Karpas-422 (cell line): ENCODE measurements at regions not wholly inside any gene's neighbourhood (a gene's known extent, or its start where the extent isn't known, plus 50 kb on each side); places are given as distances from the start of the nearest gene placed in this dataset.
A peak's percentile ranks its signal among the peaks of the same experiment; 100 is the strongest.
"Not testable (repeated sequence)": the region's sequence is repeated elsewhere in the genome, so short reads cannot be mapped to it uniquely, and the experiment has no call there.

Source experiments
- DNase-seq: peaks from one replicate; pipeline ENCODE4 v3.0.0-alpha.2; 2015
- H2AFZ ChIP-seq: fragments of 200-600 bp; sonication (generic); 2 replicates; pipeline ENCODE4 v1.6.1; 2014; ENCODE audit warnings: antibody characterized with exemption, low read length, mixed read lengths
- H3K27ac ChIP-seq: fragments of 200-600 bp; sonication (generic); 2 replicates; pipeline ENCODE4 v1.5.1; 2014; ENCODE audit warnings: mild to moderate bottlenecking, low read length, moderate library complexity
- H3K27me3 ChIP-seq: fragments of 200-600 bp; sonication (generic); 2 replicates; pipeline ENCODE4 v1.6.1; 2014; ENCODE audit warnings: low read length, mixed read lengths
- H3K36me3 ChIP-seq: fragments of 200-600 bp; sonication (generic); 2 replicates; pipeline ENCODE4 v1.6.1; 2014; ENCODE audit warnings: low read length, mixed read lengths; ENCODE audit not compliant: insufficient read depth
- H3K4me1 ChIP-seq: fragments of 200-600 bp; sonication (generic); 2 replicates; pipeline ENCODE4 v1.6.1; 2014; ENCODE audit warnings: mild to moderate bottlenecking, low read length, mixed read lengths
- H3K4me2 ChIP-seq: fragments of 200-600 bp; sonication (generic); 2 replicates; pipeline ENCODE4 v1.6.1; 2014; ENCODE audit warnings: low read length, low read depth, mild to moderate bottlenecking; ENCODE audit not compliant: poor library complexity, severe bottlenecking
- H3K4me3 ChIP-seq: fragments of 200-600 bp; sonication (generic); 2 replicates; pipeline ENCODE4 v1.5.1; 2014; ENCODE audit warnings: mild to moderate bottlenecking, antibody characterized with exemption, low read length, mixed read lengths
- H3K79me2 ChIP-seq: fragments of 200-600 bp; sonication (generic); 2 replicates; pipeline ENCODE4 v1.6.1; 2014; ENCODE audit warnings: mild to moderate bottlenecking, low read length, mixed read lengths
- H3K9ac ChIP-seq: fragments of 200-600 bp; sonication (generic); 2 replicates; pipeline ENCODE4 v1.6.0; 2014; ENCODE audit warnings: low read length
- H3K9me2 ChIP-seq: fragments of 200-600 bp; sonication (generic), shearing (Covaris generic); replicated peaks from 2 replicates; pipeline ENCODE4 v1.6.0; 2014; ENCODE audit warnings: mild to moderate bottlenecking, low read length, moderate library complexity; ENCODE audit not compliant: insufficient read depth
- H3K9me3 ChIP-seq: fragments of 300-700, 200-600 bp; sonication (generic); 2 replicates; pipeline ENCODE4 v1.6.1; 2014; ENCODE audit warnings: low read length, mixed read lengths
- H4K20me1 ChIP-seq: fragments of 200-600 bp; sonication (generic); 2 replicates; pipeline ENCODE4 v1.6.1; 2014; ENCODE audit warnings: mild to moderate bottlenecking, antibody characterized with exemption, low read length, low read depth; ENCODE audit not compliant: insufficient read depth

DNA sequence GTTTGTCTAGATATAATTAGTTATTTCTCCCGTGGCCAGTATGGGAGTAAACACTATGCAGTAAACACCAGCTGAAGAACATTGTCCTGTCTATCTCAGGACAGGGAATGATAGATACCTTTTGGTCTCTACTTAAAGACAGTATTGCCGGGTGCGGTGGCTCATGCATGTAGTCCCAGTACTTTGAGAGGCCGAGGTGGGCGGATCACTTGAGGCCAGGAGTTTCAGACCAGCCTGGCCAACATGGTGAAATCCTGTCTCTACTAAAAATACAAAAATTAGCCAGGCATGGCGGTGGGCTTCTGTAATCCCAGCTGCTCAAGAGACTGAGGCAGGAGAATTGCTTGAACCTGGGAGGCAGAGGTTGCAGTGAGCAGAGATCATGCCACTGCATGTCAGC, 226.4 kb downstream of the TM9SF2 start:
- H2AFZ ChIP-seq, H3K36me3 ChIP-seq, H3K27me3 ChIP-seq: not testable (repeated sequence)

DNA sequence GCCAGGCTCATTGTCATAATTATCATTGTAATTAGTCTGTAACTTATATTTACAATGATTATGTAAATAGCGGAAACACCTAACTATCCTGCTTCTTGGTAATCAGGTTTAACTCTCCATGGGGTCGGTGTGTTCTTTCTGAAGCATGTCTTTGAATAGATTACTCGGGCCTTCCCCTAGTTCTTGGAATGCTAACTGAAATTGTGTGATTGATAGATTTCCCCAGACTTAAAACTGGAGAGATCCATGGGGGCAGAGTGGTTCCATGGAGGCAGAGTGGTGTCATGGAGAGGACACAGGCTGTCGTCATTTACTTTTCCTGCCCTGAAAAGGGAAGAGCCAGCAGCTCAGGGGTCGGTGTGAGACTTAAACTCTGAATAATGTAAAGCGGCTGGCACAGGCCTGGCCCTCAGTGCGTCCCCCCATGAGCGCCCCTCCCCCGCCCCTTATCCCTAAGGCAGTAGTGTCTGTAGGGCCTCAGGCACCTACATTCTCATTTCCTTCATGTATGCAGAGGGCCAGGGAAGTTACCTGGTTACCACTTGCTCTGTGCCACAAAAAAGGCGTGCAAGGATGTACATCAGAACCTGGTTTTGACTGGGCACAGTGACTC, 225.1 kb downstream of the TM9SF2 start:
- no peaks in the 10 kb centered on the region for H3K9me3 ChIP-seq
- H3K79me2 ChIP-seq, result no peaks in the 10 kb centered on the region
- no peak overlapping the region for H3K4me2 ChIP-seq
- no peak overlapping the region for H3K4me3 ChIP-seq
- no peak overlapping the region for H3K27ac ChIP-seq
- no peak overlapping the region for H3K9ac ChIP-seq
- peaks cover 14% of the 10 kb centered on the region for H3K4me1 ChIP-seq
- no peak for DNase-seq
- H4K20me1 ChIP-seq, result no peaks in the 10 kb centered on the region
- H2AFZ ChIP-seq, result no peak overlapping the region
- no peaks in the 10 kb centered on the region for H3K36me3 ChIP-seq
- H3K27me3 ChIP-seq, result no peaks in the 10 kb centered on the region
- no peaks in the 10 kb centered on the region for H3K9me2 ChIP-seq

More for the DNA sequence above, 226.4 kb downstream of the TM9SF2 start:
- H4K20me1 ChIP-seq, H3K79me2 ChIP-seq, DNase-seq, H3K9me2 ChIP-seq, H3K27ac ChIP-seq, H3K9me3 ChIP-seq, H3K4me3 ChIP-seq, H3K9ac ChIP-seq, H3K4me2 ChIP-seq: not testable (repeated sequence)
- H3K4me1 ChIP-seq, result peaks cover 15% of the 10 kb centered on the region

DNA sequence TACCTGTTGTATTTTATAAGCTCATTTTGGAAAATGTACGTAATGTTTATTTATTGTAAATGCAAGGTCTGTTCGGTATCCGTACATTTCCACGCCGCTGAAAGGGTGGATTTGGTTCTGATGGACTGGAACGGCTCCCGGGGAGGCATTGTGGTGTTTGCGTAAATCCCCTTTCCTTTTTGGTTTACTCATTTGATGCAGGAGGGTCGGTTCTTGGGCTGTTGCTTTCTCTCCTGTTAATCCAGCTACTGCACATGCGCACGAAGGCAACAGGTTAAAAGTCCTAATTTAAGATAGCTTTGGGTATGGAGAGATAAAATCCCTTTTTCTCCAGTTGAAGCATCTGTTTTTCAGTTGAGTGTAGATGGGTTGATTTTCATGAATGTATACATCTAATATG, 224.4 kb downstream of the TM9SF2 start:
- no peak overlapping the region for H2AFZ ChIP-seq
- no peak overlapping the region for H3K27ac ChIP-seq
- H3K36me3 ChIP-seq, result no peaks in the 10 kb centered on the region
- no peak overlapping the region for H3K4me3 ChIP-seq
- H4K20me1 ChIP-seq, result no peaks in the 10 kb centered on the region
- no peaks in the 10 kb centered on the region for H3K9me3 ChIP-seq
- no peaks in the 10 kb centered on the region for H3K27me3 ChIP-seq
- no peak overlapping the region for H3K4me2 ChIP-seq
- no peaks in the 10 kb centered on the region for H3K79me2 ChIP-seq
- no peak for DNase-seq
- no peak overlapping the region for H3K9ac ChIP-seq
- peaks cover 12% of the 10 kb centered on the region for H3K4me1 ChIP-seq
- no peaks in the 10 kb centered on the region for H3K9me2 ChIP-seq

DNA sequence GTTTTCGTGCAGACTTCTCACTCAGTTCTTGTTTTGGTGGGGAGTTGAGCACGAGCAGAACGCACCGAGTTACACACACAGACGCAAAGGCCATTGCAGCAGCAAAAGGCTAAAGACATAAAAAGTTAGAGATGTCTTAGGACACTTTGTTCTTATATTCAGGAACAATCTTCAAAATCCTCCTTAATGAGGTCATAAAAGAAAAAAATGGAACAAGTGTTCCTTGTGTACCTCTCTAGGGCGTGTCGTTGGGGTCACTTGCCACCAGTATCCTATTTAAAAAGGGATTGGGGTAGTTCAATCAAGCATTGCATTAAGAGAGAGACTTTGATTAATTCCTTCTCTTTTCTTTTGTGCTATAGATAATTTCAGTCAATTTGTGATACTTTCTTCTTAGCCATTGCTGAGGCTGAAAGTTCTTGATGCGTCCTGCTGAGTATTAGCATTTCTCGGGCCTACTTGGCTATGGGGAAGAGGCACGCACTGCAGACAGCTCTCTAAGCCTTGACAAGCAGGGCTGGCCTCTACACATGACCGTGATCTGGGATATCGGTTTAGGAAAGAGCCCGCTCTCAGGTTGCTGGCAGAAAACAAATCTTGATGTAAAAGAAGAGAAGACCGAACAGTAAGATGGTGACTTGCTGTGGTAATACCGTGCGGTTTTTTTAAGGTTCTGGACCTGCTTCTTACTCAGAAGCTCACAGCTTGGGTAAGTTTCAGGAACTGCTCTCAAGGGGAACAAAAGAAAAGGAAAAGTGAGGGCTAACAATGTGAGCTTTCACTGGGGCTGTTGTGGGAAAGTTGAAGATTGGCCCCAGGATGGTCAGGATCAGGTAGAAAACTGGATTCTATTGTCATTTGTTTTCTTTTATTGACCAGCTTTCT, 223.6 kb downstream of the TM9SF2 start:
- no peaks in the 10 kb centered on the region for H3K9me3 ChIP-seq
- H3K4me3 ChIP-seq, result no peak overlapping the region
- H3K9me2 ChIP-seq, result no peaks in the 10 kb centered on the region
- no peak overlapping the region for H2AFZ ChIP-seq
- no peak for DNase-seq
- H3K27me3 ChIP-seq, result no peaks in the 10 kb centered on the region
- H3K4me2 ChIP-seq, result no peak overlapping the region
- H3K27ac ChIP-seq, result no peak overlapping the region
- H4K20me1 ChIP-seq, result no peaks in the 10 kb centered on the region
- no peak overlapping the region for H3K9ac ChIP-seq
- no peaks in the 10 kb centered on the region for H3K79me2 ChIP-seq
- H3K36me3 ChIP-seq, result no peaks in the 10 kb centered on the region
- H3K4me1 ChIP-seq, result peaks cover 12% of the 10 kb centered on the region

DNA sequence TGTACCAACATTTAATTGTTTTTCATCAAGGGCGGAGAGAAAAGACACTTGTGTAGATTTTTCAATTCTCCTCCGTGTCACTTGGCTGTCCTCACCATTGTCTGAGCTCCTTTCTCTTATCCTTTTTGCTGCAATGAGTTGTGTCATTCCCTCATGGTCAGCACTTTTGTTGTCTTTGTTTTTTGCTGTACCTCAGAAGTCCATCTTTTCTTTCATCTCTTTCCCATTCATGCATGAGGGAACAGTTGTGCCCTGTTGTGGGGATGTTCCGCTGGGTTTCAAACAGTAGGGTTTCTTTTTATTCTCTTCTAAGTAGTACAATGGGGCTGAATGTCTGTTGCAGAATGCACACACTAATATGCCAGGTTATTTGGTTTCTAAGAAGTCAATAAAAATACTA, 222.6 kb downstream of the TM9SF2 start:
- Histone ChIP-seq H3K27ac (no peak overlapping the region), H3K9ac (no peak overlapping the region), H3K9me2 (no peaks in the 10 kb centered on the region), H2AFZ (no peak overlapping the region), H3K4me1 (peaks cover 12% of the 10 kb centered on the region), H3K79me2 (no peaks in the 10 kb centered on the region), H3K27me3 (no peaks in the 10 kb centered on the region), H3K4me3 (no peak overlapping the region), H3K9me3 (no peaks in the 10 kb centered on the region), H3K4me2 (no peak overlapping the region), H4K20me1 (no peaks in the 10 kb centered on the region), H3K36me3 (no peaks in the 10 kb centered on the region)
- no peak for DNase-seq

DNA sequence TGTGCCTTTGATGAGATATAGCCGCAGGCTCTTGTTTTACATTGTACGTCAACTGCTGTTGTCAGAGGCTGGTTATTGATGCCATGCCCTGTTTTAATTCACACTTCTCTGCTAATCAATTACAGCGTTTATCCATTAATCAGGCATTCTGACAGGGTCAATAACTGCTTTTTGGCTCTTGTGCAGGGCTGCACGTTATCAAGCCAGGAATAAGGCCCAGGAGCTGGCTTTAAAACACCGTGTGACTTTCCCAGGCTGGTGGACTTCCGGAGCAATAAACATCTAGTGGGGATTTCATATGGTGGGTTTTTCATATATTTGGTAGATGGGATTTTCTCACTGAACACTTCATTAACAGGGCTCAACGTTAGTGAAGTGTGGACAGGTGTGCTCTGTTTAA, 221.7 kb downstream of the TM9SF2 start:
- no peaks in the 10 kb centered on the region for H3K9me2 ChIP-seq

DNA sequence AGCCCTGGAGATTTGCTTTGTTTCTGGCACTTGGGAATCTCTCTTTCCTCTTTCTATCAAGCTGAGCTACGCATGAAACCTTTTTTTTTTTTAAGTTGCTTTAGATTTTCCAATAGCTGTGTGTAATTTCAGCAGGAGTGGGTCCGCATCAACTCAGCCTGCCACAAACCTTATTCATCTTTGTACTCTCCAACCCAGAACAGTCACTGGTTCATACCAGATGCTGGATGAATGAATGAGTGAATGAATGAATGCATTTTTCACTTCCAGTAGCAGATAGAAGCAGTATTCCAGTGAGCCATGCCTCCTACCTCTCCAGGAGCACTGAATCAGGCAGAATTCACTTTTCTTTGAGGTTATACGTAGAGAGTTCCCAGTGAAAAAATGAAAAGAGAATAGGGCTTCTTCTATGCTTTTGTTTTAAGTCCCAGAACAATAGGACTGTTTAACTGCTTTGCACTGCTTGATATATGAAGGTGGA, 221.1 kb downstream of the TM9SF2 start:
- H3K9me3 ChIP-seq, result no peaks in the 10 kb centered on the region
- H4K20me1 ChIP-seq, result no peaks in the 10 kb centered on the region
- no peaks in the 10 kb centered on the region for H3K79me2 ChIP-seq
- H3K9me2 ChIP-seq, result no peaks in the 10 kb centered on the region
- H3K4me3 ChIP-seq, result no peak overlapping the region
- no peak for DNase-seq
- no peak overlapping the region for H3K4me2 ChIP-seq
- no peaks in the 10 kb centered on the region for H3K27me3 ChIP-seq
- H3K4me1 ChIP-seq, result peaks cover 12% of the 10 kb centered on the region
- H3K27ac ChIP-seq, result no peak overlapping the region
- H2AFZ ChIP-seq, result 0 out of 2 replicates have a peak overlapping the region, but pooled peaks have one; percentile 18
- H3K36me3 ChIP-seq, result no peaks in the 10 kb centered on the region
- H3K9ac ChIP-seq, result no peak overlapping the region

More for the DNA sequence above, 221.7 kb downstream of the TM9SF2 start:
- Histone ChIP-seq H3K36me3 (no peaks in the 10 kb centered on the region), H3K79me2 (no peaks in the 10 kb centered on the region), H3K9me3 (no peaks in the 10 kb centered on the region), H3K27ac (no peak overlapping the region), H3K4me1 (peaks cover 12% of the 10 kb centered on the region), H4K20me1 (no peaks in the 10 kb centered on the region), H3K4me3 (no peak overlapping the region), H3K9ac (no peak overlapping the region), H2AFZ (no peak overlapping the region), H3K4me2 (no peak overlapping the region), H3K27me3 (no peaks in the 10 kb centered on the region)
- DNase-seq, result no peak

DNA sequence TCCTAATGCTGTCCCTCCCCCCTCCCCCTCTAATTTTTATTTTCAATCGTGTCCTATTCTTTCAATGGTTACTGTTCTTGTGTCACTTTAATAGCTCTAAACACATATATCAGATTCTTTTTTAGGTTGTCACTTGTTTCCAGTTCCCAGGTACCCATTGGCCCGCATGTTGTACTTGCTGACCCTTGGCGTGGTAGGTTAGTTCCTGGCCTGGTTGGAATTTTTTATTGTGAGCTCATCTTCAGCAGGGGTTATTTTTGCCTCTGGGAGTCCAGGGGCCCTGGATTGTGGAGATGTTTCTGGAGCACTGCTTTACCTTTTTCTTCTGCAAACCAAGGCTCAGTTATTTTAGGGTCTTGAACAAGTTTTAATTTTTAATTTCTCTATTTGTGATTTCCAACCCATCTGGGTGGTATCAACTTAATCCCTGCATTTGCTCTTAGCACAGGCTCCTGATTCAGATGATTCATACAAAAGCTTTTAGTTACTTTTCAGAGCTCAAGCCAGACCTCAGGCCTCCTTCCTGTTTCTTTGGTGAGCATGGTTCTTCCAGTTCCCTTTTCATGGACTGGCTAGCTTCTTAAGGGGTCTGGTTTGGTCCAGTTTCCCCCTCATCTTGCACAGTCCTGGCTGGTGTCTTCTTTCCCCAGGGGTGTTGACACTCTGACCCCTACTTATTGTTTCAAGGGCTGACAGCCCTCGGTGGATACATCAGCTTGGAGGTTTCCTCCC, 220.5 kb downstream of the TM9SF2 start:
- no peaks in the 10 kb centered on the region for H3K79me2 ChIP-seq
- H3K27me3 ChIP-seq, result no peaks in the 10 kb centered on the region
- H3K4me3 ChIP-seq, result no peak overlapping the region
- DNase-seq, result peak; percentile 57
- no peaks in the 10 kb centered on the region for H3K9me3 ChIP-seq
- no peak overlapping the region for H3K4me2 ChIP-seq
- peak overlapping the region; percentile 28; the same call in 1 of the 2 replicates for H3K27ac ChIP-seq
- no peaks in the 10 kb centered on the region for H3K9me2 ChIP-seq
- peaks cover 12% of the 10 kb centered on the region for H3K4me1 ChIP-seq
- no peaks in the 10 kb centered on the region for H4K20me1 ChIP-seq
- 0 out of 2 replicates have a peak overlapping the region, but pooled peaks have one; percentile 18 for H2AFZ ChIP-seq
- peak overlapping the region; percentile 31; the same call in 1 of the 2 replicates for H3K9ac ChIP-seq
- H3K36me3 ChIP-seq, result no peaks in the 10 kb centered on the region
